K562 (cell line): ENCODE measurements at regions not wholly inside any gene's neighbourhood (a gene's known extent, or its start where the extent isn't known, plus 50 kb on each side); places are given as distances from the start of the nearest gene placed in this dataset.

Experiments
- ATAC-seq: fragments of 200-7000 bp; cut with Tn5 transposase; 3 replicates; pipeline ENCODE4 v1.9.1; 2020; ENCODE audit warnings: moderate library complexity
- BruUV-seq: library from RNA; stranded (reverse); fragments of 400-500 nt; replicated peaks from 2 replicates; lab custom pipeline; 2021; lab: Mats Ljungman, UMichigan
- CTCF ChIA-PET: fragments of 300-600 bp; formaldehyde crosslinking; extraction: SDS; loops from one replicate; lab custom pipeline; 2021; ENCODE audit warnings: low intra/inter-chr PET ratio; lab: Yijun Ruan, JAX
- POLR2A ChIA-PET: fragments of 300-600, 350-650 bp; sonication (Branson Sonifier 250); formaldehyde crosslinking; extraction: SDS; loops from one replicate; lab custom pipeline; 2021; ENCODE audit warnings: antibody characterized with exemption, inconsistent platforms; lab: Yijun Ruan, JAX
- DNase-seq, 4 experiments: peaks; one replicate each; pipeline versions ENCODE4 v3.0.0 to v3.0.0-alpha.2; 2011 to 2018; ENCODE audit warnings: low spot score in 3 of 4, mixed read lengths in 3 of 4; ENCODE audit errors: extremely low read depth in 1 of 4
- FAIRE-seq: peaks from 2 replicates; lab custom pipeline; 2011; peaks lifted over from hg19 to GRCh38; lab: Jason Lieb, UNC
- H2AFZ ChIP-seq: 2 replicates; pipeline ENCODE4 v1.6.0; 2011; ENCODE audit warnings: low read depth, low read length, control low read depth, inconsistent platforms
- H3K27ac ChIP-seq: fragments of 200-600 bp; 3 replicates; pipeline ENCODE4 v1.8.0; 2011; ENCODE audit warnings: low read depth, mild to moderate bottlenecking, control low read depth, inconsistent platforms, low read length, moderate library complexity, mixed read lengths; ENCODE audit errors: extremely low read depth
- H3K27me3 ChIP-seq, 2 experiments: fragments of 300-600 bp in 1 of 2; 2 replicates in 1 of 2; 3 replicates in 1 of 2; pipeline versions ENCODE4 v1.6.0 to v1.8.0; 2011; ENCODE audit warnings: inconsistent platforms in 2 of 2, low read length in 2 of 2, mild to moderate bottlenecking in 1 of 2, mixed read lengths in 1 of 2, moderate library complexity in 1 of 2; ENCODE audit not compliant: control insufficient read depth in 2 of 2, insufficient read depth in 2 of 2
- H3K36me3 ChIP-seq: fragments of 300-600 bp; 3 replicates; pipeline ENCODE4 v1.8.0; 2011; ENCODE audit warnings: mild to moderate bottlenecking, low read length, inconsistent platforms; ENCODE audit not compliant: control insufficient read depth, insufficient read depth
- H3K4me1 ChIP-seq, 2 experiments: fragments of 200-600 bp in 1 of 2; replicated peaks in 1 of 2; 2 replicates in 1 of 2; 3 replicates in 1 of 2; pipeline versions ENCODE4 v1.5.1 to v1.8.0; 2011; ENCODE audit warnings: inconsistent platforms in 2 of 2, low read length in 2 of 2, mild to moderate bottlenecking in 1 of 2, mixed read lengths in 1 of 2, moderate library complexity in 1 of 2; ENCODE audit not compliant: control insufficient read depth in 2 of 2, insufficient read depth in 2 of 2
- H3K4me2 ChIP-seq: 2 replicates; pipeline ENCODE4 v1.6.1; 2011; ENCODE audit warnings: low read length, control low read depth, inconsistent platforms, mixed read lengths; ENCODE audit not compliant: insufficient read depth
- H3K4me3 ChIP-seq: fragments of 200-600 bp; sonication (generic), shearing (Covaris generic); 2 replicates; pipeline ENCODE4 v1.5.1; 2016; ENCODE audit warnings: control low read depth, inconsistent platforms
- H3K79me2 ChIP-seq: fragments of 200-600 bp; 3 replicates; pipeline ENCODE4 v1.8.0; 2011; ENCODE audit warnings: low read length, inconsistent platforms; ENCODE audit not compliant: control insufficient read depth, insufficient read depth
- H3K9ac ChIP-seq, 2 experiments: 2 replicates each; pipeline versions ENCODE4 v1.6.0 to v1.6.1; 2011; ENCODE audit warnings: low read depth in 2 of 2, low read length in 2 of 2, control low read depth in 1 of 2, inconsistent platforms in 1 of 2, mild to moderate bottlenecking in 1 of 2, mixed read lengths in 1 of 2; ENCODE audit not compliant: insufficient read depth in 1 of 2
- H3K9me1 ChIP-seq: one replicate; pipeline ENCODE4 v1.6.0; 2011; ENCODE audit warnings: inconsistent platforms, mild to moderate bottlenecking, low read length, moderate library complexity; ENCODE audit not compliant: control insufficient read depth, insufficient read depth
- H3K9me3 ChIP-seq: replicated peaks from 2 replicates; pipeline ENCODE4 v1.5.1; 2011; ENCODE audit warnings: low read depth, low read length, inconsistent platforms; ENCODE audit not compliant: control insufficient read depth, insufficient read depth
- H4K20me1 ChIP-seq: replicated peaks from 2 replicates; pipeline ENCODE4 v1.6.1; 2011; ENCODE audit warnings: low read length, inconsistent platforms, mixed read lengths; ENCODE audit not compliant: control insufficient read depth, insufficient read depth
- CEBPB ChIP-seq: fragments of 450-650 bp; IDR thresholded peaks from 2 replicates; pipeline ENCODE4 v1.6.1; 2016; ENCODE audit warnings: missing genetic modification characterization, missing compliant biosample characterization
- CEBPG ChIP-seq, 3 experiments: fragments of 200-800 bp in 1 of 3; sonication (Bioruptor generic) in 1 of 3; sonication (generic) in 1 of 3; formaldehyde crosslinking in 1 of 3; IDR thresholded peaks in 2 of 3; conservative IDR thresholded peaks in 1 of 3; 2 replicates each; pipeline versions ENCODE4 v1.6.1 to v1.8.0; 2016 to 2022; ENCODE audit warnings: missing compliant biosample characterization in 2 of 3, missing genetic modification characterization in 2 of 3, mild to moderate bottlenecking in 1 of 3, missing genetic modification reagents in 1 of 3
- MAFF ChIP-seq: IDR thresholded peaks from 2 replicates; pipeline ENCODE4 v1.6.1; 2012; ENCODE audit warnings: low read length, improper control_type of control experiment
- SFPQ ChIP-seq: fragments of 200-400 bp; formaldehyde crosslinking; IDR thresholded peaks from 2 replicates; pipeline ENCODE4 v1.6.1; 2017; ENCODE audit warnings: mild to moderate bottlenecking, low read depth, low read length, moderate library complexity
- WGBS: fragments of 100-300 bp; shearing (Covaris generic); methylation state at CpG from one replicate; pipeline ENCODE4 v1.1.6; 2016; ENCODE audit warnings: low coverage, mixed read lengths; ENCODE audit not compliant: insufficient coverage; ENCODE audit errors: missing lambda C conversion rate; 5-methylcytosine and 5-hydroxymethylcytosine counted together
- in situ Hi-C: fragments of 300-500 bp; cut with MboI; formaldehyde crosslinking; loops from 4 replicates; pipeline ENCODE4 v1.15.0; 2018; ENCODE audit warnings: inconsistent platforms, mixed read lengths
- intact Hi-C: fragments of 100-400 bp; cut with micrococcal nuclease; formaldehyde crosslinking; loops from 2 replicates; pipeline ENCODE4 v1.14.2; 2022

GRCh38 chr2:16763493-16763899, 97.9 kb upstream of the CYRIA start:
- Histone ChIP-seq H3K4me2 (no peak overlapping the region), H2AFZ (no peak overlapping the region), H4K20me1 (no peaks in the 10 kb centered on the region), H3K9me1 (no peaks in the 10 kb centered on the region), H3K4me3 (no peak overlapping the region), H3K9me3 (0 out of 2 replicates have a peak, but pooled peaks cover 2% of the 10 kb centered on the region), H3K27me3 (peaks cover 3 to 6% of the 10 kb centered on the region in 2 experiments; a peak in 2 of 5 replicates), H3K36me3 (no peaks in the 10 kb centered on the region), H3K4me1 (peaks cover 0 to 6% of the 10 kb centered on the region in 2 experiments; a peak in 2 of 5 replicates), H3K79me2 (no peaks in the 10 kb centered on the region), H3K27ac (no peak overlapping the region), H3K9ac (no peak overlapping the region)
- TF ChIP-seq CEBPB (tag) (peak; percentile 67; the same call in 1 of the 2 replicates), SFPQ (no peak), CEBPG (CRISPR knock-in tag; IDR thresholded peaks at IDR 0.05) (no peak), CEBPG (tag; conservative IDR thresholded peaks at IDR 0.05 in 1 of 2, IDR thresholded peaks at IDR 0.05 in 1 of 2) (peak; percentile 57 to 66; a peak in 3 of 4 replicates), MAFF (no peak)
- DNase-seq (no peak), FAIRE-seq (no peak), ATAC-seq (no peak)
- in situ Hi-C loops (loop anchor here (25.0 kb wide), 1 partner anchor 826 kb away; the partner anchor contains the start of gene MYCN), intact Hi-C loops (no loop called here)
- 0% methylated on average over 4 of the region's 4 CpGs for WGBS
- CTCF ChIA-PET: no interaction called here
- POLR2A ChIA-PET: interaction anchor here (0.8 to 1.0 kb wide), 2 partner anchors 13 to 28 kb away, joined by 3 to 5 read pairs; no protein-coding TSS in a partner anchor
- BruUV-seq: no TSS peak
